ENCODE measurements at regions not wholly inside any gene's neighbourhood (a gene's known extent, or its start where the extent isn't known, plus 50 kb on each side); places are given as distances from the start of the nearest gene placed in this dataset.
A peak's percentile ranks its signal among the peaks of the same experiment; 100 is the strongest.

GRCh38 chr2:136324966-136325365 is 207.0 kb upstream of the CXCR4 start:
- FAIRE-seq (no peak), DNase-seq (ENCODE audit: low read depth in 1 of 2, low spot score in 1 of 2) (no peak), ATAC-seq (no peak)
- CTCF ChIA-PET = no interaction called here
- no peak overlapping the region for H3K4me3 ChIP-seq
- POLR2A ChIA-PET = no interaction called here
- no peaks in the 10 kb centered on the region for H3K4me1 ChIP-seq
- no peak for TF ChIP-seq KDM1A (IDR thresholded peaks at IDR 0.05; ENCODE audit: low read depth)
- no peak for TF ChIP-seq HMGXB4 (CRISPR knock-in tag; IDR thresholded peaks at IDR 0.05; ENCODE audit: borderline replicate concordance)
- no peak for TF ChIP-seq ZNF302 (CRISPR knock-in tag; IDR thresholded peaks at IDR 0.05)
- TF ChIP-seq NPAS2 (CRISPR knock-in tag; IDR thresholded peaks at IDR 0.05; ENCODE audit: borderline replicate concordance) = no peak
- TF ChIP-seq RAD21 (conservative IDR thresholded peaks at IDR 0.05 in 1 of 2, IDR thresholded peaks at IDR 0.05 in 1 of 2) = no peak
- no peak for TF ChIP-seq NFE2L2 (conservative IDR thresholded peaks at IDR 0.05; ENCODE audit: low read length)
- TF ChIP-seq SREBF2 (IDR thresholded peaks at IDR 0.05) = no peak
- TF ChIP-seq ZSCAN20 (CRISPR knock-in tag; IDR thresholded peaks at IDR 0.05) = no peak
- TF ChIP-seq CHD4 (IDR thresholded peaks at IDR 0.05; ENCODE audit: borderline replicate concordance) = no peak
- no peak for TF ChIP-seq JUNB (IDR thresholded peaks at IDR 0.05)
- no peak for TF ChIP-seq ZFP36 (IDR thresholded peaks at IDR 0.05; ENCODE audit: borderline replicate concordance, partially characterized antibody)
- TF ChIP-seq SMC3 (IDR thresholded peaks at IDR 0.05) = no peak
- no peak for TF ChIP-seq FOSB (CRISPR knock-in tag; IDR thresholded peaks at IDR 0.05)
- no peak for TF ChIP-seq NR3C1 (IDR thresholded peaks at IDR 0.05)
- no peak for TF ChIP-seq PHF8 (IDR thresholded peaks at IDR 0.05; ENCODE audit: borderline replicate concordance, low read depth)
- TF ChIP-seq RARB (CRISPR knock-in tag; IDR thresholded peaks at IDR 0.05) = no peak
- H3K4me2 ChIP-seq = peak overlapping the region; percentile 43; the same call in 1 of the 3 replicates
- 54% methylated on average over 3 of the region's 3 CpGs for WGBS (ENCODE audit: missing lambda C conversion rate)
- no peak overlapping the region for H3K27ac ChIP-seq
- H3K9me3 ChIP-seq = no peaks in the 10 kb centered on the region

GRCh38 chr2:136323935-136324334 is 206.0 kb upstream of the CXCR4 start:
- WGBS (ENCODE audit: missing lambda C conversion rate) = 70% methylated on average over 6 of the region's 7 CpGs
- no peak for DNase-seq (ENCODE audit: low read depth in 1 of 2, low spot score in 1 of 2)
- Histone ChIP-seq H3K9me3 (no peaks in the 10 kb centered on the region), H3K4me2 (peak overlapping the region; percentile 43; the same call in 2 of the 3 replicates), H3K4me3 (no peak overlapping the region), H3K27ac (no peak overlapping the region), H3K4me1 (no peaks in the 10 kb centered on the region)
- ChIA-PET CTCF (no interaction called here), POLR2A (no interaction called here)
- FAIRE-seq = no peak
- ATAC-seq = no peak
- TF ChIP-seq ZNF302 (CRISPR knock-in tag; IDR thresholded peaks at IDR 0.05) = no peak
- no peak for TF ChIP-seq JUN (IDR thresholded peaks at IDR 0.05)
- no peak for TF ChIP-seq USF2 (IDR thresholded peaks at IDR 0.05)
- no peak for TF ChIP-seq CBX2 (IDR thresholded peaks at IDR 0.05; ENCODE audit: borderline replicate concordance, low read depth)
- TF ChIP-seq CTCF (IDR thresholded peaks at IDR 0.05) = no peak
- no peak for TF ChIP-seq MAFK (IDR thresholded peaks at IDR 0.05; ENCODE audit: partially characterized antibody)
- TF ChIP-seq NR3C1 (IDR thresholded peaks at IDR 0.05) = no peak
- TF ChIP-seq EHF (CRISPR knock-in tag; IDR thresholded peaks at IDR 0.05) = no peak
- TF ChIP-seq BHLHE40 (IDR thresholded peaks at IDR 0.05; ENCODE audit: low read depth, low read length) = no peak
- no peak for TF ChIP-seq NPAS2 (CRISPR knock-in tag; IDR thresholded peaks at IDR 0.05; ENCODE audit: borderline replicate concordance)
- no peak for TF ChIP-seq ATOH8 (CRISPR knock-in tag; IDR thresholded peaks at IDR 0.05; ENCODE audit: low read depth)
- no peak for TF ChIP-seq HDAC2 (IDR thresholded peaks at IDR 0.05)
- no peak for TF ChIP-seq CHD4 (IDR thresholded peaks at IDR 0.05; ENCODE audit: borderline replicate concordance)
- no peak for TF ChIP-seq FOSB (CRISPR knock-in tag; IDR thresholded peaks at IDR 0.05)
- no peak for TF ChIP-seq MAZ (IDR thresholded peaks at IDR 0.05; ENCODE audit: borderline replicate concordance, low read depth, low read length)
- no peak for TF ChIP-seq KDM1A (IDR thresholded peaks at IDR 0.05; ENCODE audit: low read depth)
- no peak for TF ChIP-seq HOXA7 (CRISPR knock-in tag; IDR thresholded peaks at IDR 0.05)
- no peak for TF ChIP-seq RNF2 (IDR thresholded peaks at IDR 0.05; ENCODE audit: borderline replicate concordance, low read depth)

All from A549 (cell line).